Activated CD4-positive, alpha-beta T cell treated with anti-CD3 and anti-CD28 coated beads for 24 hours (primary cell): ENCODE measurements at regions not wholly inside any gene's neighbourhood (a gene's known extent, or its start where the extent isn't known, plus 50 kb on each side); places are given as distances from the start of the nearest gene placed in this dataset.
"Not testable (repeated sequence)": the region's sequence is repeated elsewhere in the genome, so short reads cannot be mapped to it uniquely, and the experiment has no call there.

ENCODE experiments used
- DNase-seq, 2 donors: peaks; one replicate each; pipeline ENCODE4 v3.0.0-alpha.2; 2020; ENCODE audit warnings: low read depth in 2 of 2

DNA sequence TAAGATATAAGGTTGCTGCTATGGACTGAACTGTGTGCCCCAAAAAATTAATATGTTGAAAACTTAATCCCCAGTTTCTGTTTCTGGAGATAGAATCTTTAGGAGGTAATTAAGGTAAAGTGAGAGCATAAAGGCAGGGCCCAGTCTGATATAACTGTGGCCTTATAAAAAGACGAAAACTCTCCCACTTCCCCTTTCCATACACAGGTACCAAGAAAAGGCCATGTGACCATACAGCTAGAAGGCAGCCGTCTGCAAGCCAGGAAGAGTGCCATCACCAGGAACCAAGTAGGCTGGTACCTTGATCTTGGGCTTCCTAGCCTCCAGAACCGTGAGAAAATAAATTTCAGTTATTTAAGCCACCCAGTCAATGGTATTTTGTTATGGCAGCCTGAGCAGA, 550.3 kb downstream of the SMARCA1 start:
- DNase-seq = no peak

DNA sequence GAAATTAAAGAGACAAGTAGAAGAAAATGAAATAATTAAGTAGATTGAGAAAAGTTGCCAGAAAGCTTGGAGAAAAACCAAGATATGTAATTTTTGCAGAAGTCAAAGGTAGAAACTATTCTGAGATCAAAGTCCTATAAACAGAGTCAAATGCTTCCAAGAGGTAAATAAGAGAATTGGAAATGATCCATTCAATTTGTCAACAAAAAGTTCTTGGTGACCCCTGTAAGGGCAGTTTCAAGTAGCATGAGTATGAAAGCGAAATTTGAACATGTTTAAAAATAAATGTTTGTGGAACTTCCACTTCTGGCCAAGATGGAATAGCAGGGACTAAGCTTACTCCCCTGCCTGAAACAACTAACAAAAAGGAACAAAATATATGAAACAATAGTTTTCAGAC, 562.0 kb downstream of the SMARCA1 start:
- no peak for DNase-seq

DNA sequence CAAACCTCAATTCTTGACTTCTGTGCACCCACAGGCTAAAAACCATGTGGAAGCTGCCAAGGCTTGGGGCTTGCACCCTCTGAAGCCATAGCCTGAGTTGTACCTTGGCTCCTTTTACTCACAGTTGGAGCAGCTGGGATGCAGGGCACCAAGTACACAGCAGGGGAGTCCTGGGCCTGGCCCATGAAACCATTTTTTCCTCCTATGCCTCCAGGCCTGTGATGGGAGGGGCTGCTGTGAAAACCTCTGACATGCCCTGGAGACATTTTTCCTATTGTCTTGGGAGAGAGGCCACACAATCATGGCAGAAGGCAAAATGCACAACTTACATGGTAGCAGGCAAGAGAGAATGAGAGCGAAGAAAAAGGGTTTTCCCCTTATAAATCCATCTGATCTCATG, 568.6 kb downstream of the SMARCA1 start:
- not testable (repeated sequence) for DNase-seq

DNA sequence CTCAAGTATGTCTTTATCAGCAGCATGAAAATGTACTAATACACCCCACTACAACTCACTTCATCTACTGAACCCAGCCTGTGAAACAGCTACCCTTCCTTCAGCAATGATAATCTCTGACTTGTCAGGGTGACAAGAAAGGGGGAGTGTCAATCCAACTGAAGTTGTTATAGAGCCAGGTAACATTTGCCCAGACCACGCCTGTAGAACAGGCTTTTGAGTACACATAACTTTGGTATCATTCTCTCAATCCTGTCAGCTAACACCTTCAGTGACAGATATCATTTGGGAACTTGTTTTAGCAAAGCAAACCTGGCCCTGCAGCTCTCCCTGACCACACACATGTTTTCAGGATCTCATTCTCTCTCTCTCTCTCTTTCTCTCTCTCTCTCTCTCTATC, 592.2 kb downstream of the SMARCA1 start:
- no peak for DNase-seq

DNA sequence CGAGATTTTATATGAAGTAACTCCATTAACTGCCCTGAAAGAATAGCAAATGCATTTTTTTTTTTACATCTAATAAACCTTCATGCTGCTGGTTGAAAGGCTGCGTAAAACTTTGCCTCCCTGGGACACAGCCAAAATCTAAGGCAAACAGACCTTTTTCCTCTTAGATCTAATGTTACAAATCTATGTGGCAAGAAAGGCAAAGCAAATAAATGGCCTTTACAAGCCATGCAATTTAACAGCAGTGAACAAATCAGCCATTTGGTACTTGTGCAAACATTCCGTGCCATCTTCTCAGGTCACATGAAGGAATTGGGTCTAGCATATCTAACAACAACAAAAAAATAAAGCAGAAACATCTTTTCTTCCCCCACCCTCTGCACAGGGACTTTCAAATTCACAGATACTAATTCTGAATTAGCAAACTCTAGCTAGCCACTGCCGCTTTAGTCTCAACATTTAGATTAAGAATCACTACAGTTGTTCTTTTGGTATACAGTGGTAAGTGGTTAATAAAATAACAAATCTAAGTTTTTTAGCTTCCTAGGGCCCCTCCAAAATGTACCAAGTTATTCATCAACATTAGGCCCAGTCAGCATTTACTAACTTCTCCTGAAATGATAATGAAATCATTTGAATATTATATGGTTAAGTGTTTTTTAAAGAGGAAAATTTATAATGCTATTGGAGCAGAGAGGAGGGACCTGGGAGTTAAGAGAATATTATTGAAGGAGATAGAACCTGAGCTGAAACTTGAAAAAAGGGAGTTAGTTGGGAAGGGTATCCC, 593.8 kb downstream of the SMARCA1 start:
- no peak for DNase-seq

DNA sequence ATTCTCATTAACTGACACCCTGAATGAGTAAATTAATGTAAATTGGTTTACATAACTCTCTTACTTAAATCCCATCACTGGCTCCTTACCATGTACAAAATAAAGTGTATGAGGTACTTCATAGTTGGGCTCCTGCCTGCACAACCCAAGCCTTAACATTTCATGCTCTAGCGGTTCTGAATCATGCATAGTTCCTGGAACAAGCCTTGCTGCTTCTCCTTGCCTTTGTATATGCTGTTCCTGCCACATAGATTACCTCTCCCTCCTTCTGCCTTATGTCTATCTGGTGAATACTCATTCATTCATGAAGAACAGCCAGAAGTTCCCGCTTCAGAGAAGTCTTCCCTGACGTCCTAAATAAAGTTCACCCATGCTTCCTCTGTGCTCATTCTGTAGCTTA, 594.7 kb downstream of the SMARCA1 start:
- no peak for DNase-seq

DNA sequence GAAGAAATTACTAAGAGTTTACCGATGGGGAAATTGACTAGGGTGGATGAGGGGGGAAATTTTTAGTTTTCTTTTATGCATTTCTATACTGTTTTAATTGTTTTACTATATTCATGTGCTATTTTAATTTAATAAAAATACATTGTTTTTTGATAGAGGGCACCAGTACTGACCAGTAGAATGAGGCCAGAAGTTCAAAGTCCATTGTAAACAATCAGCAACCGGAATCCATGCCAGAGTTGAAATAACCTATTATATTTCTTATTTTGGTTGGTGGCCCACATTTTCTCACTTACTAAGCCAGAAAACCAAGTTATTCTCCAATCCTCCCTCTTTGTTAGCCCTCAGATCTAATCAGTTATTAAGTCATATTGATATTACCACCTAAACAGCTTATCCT, 595.9 kb downstream of the SMARCA1 start:
- DNase-seq = no peak

DNA sequence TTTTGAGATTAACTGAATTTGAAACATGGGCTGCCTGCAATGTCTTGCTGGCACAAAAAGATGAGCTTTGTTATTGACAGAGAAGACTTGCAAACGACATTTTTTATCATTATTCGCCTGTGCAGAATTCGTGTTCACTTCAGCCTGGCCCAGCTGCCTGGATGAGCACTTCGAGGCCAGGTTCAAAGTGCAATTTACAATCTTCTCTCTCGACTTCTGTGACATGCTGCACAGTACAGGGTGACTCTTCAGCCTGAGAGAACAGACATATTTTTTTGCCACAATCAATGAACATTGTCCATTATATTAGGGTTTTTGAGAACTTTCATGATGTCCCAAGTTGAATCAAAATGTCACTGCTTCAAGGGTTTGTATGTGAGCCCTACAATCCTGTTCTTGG, 616.5 kb downstream of the SMARCA1 start:
- no peak for DNase-seq

DNA sequence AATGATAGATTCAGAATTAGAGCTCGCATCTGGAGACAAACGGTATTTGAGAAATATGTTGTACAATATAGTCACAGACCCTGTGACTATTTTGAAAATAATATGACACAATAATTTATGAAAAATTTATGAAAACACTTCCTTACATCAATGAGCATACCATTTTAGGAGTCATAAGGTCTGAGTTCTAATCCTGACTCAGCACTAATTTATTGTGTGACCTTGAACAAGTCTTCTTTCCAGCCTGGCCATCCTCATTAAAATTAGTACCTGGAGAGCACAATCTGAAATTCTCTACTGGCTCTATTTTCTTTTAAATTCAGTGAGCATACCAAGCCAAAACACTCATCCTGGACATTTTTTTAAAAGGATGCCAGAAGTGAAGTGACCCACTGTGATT, 622.3 kb downstream of the SMARCA1 start:
- no peak for DNase-seq

DNA sequence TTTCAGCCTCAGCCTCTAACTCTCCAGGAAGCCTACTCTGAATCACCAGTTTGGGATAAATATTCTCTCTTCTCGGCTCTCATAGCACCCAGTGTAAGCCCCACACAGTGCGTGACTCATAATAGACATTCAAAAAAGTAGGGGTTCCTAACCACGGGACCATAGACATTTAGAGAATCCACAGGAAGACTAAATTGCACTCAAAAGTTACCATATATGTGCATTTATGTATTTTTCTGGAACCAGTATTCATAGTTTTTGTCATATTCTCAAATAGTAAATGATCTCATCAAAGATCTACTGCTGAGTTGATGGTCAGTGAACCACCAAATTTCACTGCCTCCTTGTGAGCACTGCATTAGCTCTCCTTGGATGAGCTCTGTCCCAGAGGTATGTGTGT, 625.7 kb downstream of the SMARCA1 start:
- no peak for DNase-seq

DNA sequence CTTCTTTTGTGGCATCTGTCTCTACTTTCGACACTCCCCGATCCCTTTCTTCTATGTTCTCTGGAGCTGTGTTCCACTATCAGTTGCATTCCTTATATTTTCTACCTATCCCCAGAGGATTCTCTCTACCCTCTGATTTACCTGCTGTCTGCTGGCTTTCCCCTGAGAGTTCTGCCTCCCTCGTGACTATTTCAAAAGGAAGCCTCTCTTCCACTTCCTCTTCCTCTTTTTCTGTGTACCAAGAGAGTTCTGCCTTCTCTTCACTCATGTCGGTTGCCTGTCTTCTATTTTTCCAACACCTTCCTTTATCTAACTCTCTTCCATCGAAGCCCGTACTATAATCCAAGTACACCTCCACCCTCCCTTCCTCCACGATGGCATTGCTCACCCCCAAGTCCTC, 631.7 kb downstream of the SMARCA1 start:
- no peak for DNase-seq

DNA sequence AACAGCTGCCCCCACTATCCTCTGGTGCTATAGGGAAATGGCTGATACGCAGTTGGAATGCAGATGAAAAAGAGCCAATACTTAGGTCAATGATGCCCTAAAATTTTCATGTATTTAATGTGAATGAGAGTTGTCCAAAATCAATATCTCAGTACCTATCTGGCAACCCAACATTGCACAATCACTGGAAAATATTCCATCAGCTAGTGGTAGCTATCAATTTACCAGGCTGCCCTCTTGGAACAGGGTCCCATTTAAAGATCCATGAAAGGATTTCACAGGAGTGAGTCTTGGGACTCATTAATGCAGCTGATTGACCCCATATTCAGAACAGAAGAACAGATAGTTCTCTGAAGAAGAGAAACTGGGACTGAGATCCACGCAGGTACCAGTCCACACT, 638.9 kb downstream of the SMARCA1 start:
- DNase-seq = no peak

DNA sequence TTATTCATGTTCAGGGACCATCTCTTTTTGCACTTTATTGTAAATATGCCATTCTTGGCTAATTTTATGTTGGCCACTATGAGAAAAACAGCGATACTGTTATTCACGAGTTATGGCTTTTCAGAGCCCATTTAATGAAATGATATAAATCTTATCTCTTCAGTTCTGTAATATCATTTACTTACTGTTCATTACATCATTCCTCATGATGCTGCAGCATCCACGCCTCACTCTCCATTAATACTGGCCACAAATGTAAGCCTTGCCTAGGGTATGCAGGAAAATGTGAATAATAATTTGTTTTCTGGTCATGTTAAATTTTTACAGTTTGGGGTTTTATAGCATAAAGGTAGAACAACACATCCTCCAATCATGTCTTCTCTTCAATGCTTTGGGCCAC, 639.6 kb downstream of the SMARCA1 start:
- no peak for DNase-seq

DNA sequence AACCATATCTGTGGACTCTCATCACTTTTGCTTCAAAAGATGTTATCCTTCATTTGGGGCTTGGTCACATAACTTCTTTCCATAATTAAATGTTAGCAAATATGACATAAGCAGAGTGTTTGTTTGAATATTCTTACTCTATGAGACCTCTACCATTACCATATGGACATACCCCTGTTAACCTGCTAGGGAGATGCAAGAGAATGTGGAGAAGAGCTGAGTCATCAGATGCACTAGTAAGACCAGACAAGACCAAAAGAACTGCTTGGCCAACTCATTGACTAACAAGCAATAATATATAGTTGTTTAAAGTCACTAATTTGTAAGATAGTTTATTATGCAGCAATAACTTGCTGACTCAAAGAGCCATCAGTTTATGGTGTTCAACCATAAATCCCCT, 652.9 kb downstream of the SMARCA1 start:
- no peak for DNase-seq

DNA sequence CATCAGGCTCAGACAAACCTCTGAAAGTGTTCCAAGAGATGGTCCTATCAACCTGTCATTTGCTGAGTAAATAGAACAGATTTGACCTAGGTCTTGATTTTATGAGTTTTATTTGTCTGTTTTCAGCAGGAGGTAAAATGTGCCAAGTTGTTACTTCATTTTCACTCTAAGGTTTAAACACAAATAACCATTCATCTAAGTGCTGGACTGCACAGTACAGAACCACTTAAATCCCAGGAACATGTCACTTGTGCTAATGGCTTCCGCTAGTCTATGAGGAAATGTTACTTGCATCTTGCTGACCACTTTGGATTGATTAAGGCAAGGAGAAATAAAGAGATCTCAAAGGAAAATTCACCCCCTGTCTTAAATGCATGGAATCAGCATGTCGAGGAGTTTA, 660.7 kb downstream of the SMARCA1 start:
- no peak for DNase-seq

DNA sequence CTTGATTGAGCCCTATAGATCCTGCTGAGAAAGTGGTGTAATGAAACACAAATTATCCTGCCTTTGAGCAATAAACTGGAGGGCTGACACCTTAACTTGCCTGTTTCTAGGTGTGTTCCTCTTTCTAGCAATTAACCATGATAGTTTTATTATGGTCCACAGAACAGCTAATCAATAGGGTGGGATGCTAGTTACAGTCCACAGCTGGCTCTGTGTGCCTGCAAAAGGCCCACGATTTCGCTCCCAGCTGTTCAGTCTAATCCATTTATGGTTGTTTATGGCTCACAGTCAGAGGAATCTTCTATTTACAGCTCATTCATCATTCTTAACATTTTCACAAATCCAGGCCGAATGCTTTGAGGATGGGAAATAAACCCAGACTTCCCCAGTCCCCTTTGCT, 674.9 kb downstream of the SMARCA1 start:
- no peak for DNase-seq

DNA sequence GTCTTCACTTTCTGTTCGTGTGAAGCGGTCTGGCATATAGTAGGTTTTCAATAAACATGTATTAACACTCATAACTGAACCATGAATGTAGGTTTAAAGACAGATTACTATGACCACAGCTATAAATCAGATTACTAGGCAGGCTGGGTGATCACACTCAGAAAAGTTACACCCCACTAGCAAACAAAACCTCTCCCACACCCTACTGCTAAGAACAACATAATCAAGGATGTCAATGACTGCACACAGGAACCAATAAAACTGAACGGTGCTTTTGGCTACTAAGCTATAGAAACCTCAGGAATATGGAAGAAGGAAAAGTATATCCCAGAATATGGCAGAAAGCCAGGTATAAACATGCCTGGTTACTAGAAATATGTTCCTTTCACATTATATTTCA, 676.9 kb downstream of the SMARCA1 start:
- no peak for DNase-seq

DNA sequence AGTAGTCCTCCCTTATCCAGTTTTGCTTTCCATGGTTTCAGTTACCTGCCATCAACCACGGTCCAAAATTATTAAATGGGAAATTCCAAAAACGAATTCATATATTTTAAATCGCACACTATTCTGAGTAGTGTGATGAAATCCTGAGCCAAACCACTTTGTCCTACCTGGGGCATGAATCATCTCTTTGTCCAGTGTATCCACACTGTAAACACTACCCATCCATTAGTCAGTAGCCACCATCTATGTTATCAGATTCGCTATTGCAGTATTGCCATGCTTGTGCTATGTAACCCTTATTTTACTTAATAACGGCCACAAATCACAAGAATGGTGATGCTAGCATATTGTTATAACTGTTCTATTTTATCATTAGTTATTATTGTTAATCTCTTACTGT, 704.6 kb downstream of the SMARCA1 start:
- DNase-seq = no peak

DNA sequence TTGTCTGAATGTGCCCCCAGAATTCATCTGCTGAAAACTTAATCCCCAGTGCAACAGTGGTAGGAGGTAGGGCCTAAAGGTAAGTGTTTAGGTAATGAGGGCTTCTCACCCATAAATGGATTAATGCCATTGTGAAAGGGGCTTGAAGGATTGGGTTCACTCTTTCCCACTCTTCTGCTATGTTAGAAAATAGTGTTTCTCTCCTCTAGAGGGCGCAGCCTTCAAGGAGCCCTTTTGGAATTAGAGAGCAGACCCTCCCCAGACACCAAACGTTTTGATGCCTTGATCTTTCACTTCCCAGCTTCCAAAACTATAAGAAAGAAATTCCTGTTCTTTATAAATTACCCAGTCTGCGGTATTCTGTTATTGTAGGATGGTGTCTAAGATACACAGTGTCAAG, 706.4 kb downstream of the SMARCA1 start:
- no peak for DNase-seq

DNA sequence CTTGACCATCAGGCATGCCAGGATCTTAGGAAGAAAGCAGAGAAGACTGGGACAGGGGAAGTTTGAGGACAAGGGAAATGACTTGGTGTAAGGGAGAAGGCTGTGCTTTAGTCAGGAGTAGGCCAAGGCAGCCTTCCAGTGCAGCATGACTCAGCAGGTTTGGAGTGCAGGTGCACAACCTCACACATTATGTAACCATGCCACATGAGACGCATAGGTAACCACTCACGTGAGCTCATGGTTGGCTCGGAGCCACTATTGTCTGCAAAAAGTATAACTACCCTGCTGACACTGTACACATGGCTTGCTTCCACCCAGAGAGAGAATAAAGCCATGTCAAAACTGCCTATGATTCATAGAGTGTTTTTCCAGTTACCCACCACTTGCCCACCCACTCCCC, 715.9 kb downstream of the SMARCA1 start:
- DNase-seq = no peak

DNA sequence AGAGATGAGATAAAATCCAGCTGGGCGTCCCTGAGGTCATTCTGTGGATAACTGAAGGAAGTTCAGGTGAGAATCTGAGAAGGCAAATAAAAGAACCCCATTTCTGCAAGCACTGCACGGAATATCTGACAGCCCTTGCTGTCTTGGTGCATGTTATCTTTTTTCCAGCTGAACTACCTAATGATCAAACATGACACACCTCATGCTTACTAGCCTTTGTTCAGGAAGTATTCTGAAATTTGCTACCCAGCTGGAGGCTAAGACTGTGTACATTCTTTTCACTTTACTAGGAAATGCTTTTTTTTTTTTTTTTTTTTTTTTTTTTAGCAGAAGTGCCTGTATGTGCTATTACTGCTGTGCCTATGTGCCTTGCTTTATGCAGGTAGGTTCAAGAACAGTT, 718.1 kb downstream of the SMARCA1 start:
- DNase-seq = no peak

DNA sequence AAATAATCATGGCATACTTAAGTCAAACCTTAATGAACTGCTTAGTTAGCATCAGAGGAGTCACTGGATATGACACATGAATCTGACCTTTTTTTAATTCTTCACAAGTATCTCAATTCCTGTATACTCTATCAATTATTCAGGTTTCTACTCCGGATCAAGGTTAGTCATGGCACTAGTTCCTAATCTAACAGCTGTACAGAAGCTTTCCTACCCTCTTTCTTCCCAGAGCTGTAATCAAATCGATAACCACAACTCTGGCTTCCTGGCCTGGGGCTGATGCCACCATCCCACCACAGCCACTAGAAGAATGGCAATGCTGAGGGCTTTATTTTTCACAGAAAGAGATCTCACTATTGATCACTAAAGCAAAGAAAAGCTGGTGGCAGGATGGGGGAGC, 718.5 kb downstream of the SMARCA1 start:
- no peak for DNase-seq

DNA sequence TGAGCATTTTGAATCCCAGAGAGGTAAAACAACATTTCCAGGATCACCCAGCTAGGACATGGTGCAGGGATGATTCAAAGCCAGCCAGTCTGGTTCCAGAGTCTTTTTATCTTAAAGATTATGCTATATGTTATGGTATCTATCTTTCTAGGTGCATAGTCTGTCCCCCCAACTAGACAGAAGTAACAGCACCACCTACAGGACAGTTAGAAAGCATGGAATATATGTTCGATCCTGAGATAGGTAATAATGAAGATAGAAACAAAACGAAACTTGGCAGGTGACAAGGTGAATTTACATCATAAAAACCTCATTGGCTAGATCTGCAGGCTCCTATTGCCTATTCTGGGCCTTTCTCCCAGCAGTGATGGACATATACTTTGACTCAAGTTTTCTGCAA, 723.2 kb downstream of the SMARCA1 start:
- no peak for DNase-seq

DNA sequence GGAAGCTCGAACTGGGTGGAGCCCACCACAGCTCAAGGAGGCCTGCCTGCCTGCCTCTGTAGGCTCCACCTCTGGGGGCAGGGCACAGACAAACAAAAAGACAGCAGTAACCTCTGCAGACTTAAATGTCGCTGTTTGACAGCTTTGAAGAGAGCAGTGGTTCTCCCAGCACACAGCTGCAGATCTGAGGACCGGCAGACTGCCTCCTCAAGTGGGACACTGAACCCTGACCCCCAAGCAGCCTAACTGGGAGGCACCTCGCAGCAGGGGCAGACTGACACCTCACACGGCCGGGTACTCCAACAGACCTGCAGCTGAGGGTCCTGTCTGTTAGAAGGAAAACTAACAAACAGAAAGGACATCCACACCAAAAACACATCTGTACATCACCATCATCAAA, 730.9 kb upstream of the ACTRT1 start:
- not testable (repeated sequence) for DNase-seq
